Fibroblast of lung (primary cell): ENCODE measurements at regions not wholly inside any gene's neighbourhood (a gene's known extent, or its start where the extent isn't known, plus 50 kb on each side); places are given as distances from the start of the nearest gene placed in this dataset.

Source experiments
- CTCF ChIP-seq, 2 donors: IDR thresholded peaks in 1 of 2; conservative IDR thresholded peaks in 1 of 2; 1 replicate in 1 of 2; 2 replicates in 1 of 2; pipeline ENCODE4 v1.5.1; 2011 to 2012; ENCODE audit warnings: low read length in 2 of 2, control low read depth in 1 of 2, inconsistent platforms in 1 of 2, low read depth in 1 of 2, mild to moderate bottlenecking in 1 of 2
- EZH2 ChIP-seq: IDR thresholded peaks from 2 replicates; pipeline ENCODE4 v1.5.1; 2012; ENCODE audit warnings: low read length, control low read depth, mild to moderate bottlenecking; ENCODE audit errors: missing control alignments

GRCh38 chrX:95435198-95435597 is 1249.4 kb upstream of the DIAPH2 start:
- TF ChIP-seq CTCF (conservative IDR thresholded peaks at IDR 0.05 in 1 of 2, IDR thresholded peaks at IDR 0.05 in 1 of 2; ENCODE audit: low read depth in 1 of 2, low read length in 2 of 2) (no peak), EZH2 (no peak)
